ENCODE measurements at regions not wholly inside any gene's neighbourhood (a gene's known extent, or its start where the extent isn't known, plus 50 kb on each side); places are given as distances from the start of the nearest gene placed in this dataset.
"Not testable (repeated sequence)": the region's sequence is repeated elsewhere in the genome, so short reads cannot be mapped to it uniquely, and the experiment has no call there.

GRCh38 chr6:14582749-14583148 lies 465.2 kb downstream of the CD83 start:
- no peak for DNase-seq

GRCh38 chr6:14583826-14584225 lies 466.3 kb downstream of the CD83 start:
- DNase-seq, result no peak

DNA sequence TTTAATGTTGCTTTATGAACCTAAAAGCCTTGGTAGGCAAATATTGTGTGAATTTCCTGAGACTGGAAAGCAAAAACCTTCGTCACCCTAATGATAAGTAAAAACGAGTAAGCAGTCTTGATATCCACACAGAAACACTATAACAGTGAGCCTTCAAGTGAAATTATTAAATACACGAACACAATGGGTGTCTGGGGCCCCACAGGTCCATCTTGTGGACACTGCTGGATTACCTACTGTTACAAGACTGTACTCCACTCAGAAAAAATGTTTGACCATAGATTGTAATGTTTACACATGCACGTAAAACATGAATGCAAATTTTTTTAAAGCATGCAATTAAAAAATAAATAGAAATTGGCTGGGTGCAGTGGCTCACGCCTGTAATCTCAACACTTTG lies 466.9 kb downstream of the CD83 start:
- DNase-seq, result no peak

DNA sequence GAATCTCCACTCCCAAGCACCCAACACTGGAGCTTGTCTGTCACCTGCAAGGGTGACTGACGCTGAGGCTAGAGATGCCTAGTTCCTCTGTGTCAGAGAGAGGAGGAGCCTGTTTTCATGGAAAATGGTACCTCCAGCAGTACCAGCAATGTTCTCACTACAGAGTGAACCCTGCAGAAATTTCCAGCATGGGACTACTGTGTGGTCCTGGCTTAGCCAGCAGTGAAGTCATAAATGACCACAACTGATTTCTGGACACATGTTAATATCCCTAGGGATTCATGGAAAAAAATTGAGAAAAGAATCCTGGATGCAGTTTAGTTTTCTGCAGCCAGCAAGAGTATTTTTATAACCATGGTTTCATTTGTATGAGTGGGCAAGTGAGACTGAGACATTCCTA lies 468.1 kb downstream of the CD83 start:
- no peak for DNase-seq

DNA sequence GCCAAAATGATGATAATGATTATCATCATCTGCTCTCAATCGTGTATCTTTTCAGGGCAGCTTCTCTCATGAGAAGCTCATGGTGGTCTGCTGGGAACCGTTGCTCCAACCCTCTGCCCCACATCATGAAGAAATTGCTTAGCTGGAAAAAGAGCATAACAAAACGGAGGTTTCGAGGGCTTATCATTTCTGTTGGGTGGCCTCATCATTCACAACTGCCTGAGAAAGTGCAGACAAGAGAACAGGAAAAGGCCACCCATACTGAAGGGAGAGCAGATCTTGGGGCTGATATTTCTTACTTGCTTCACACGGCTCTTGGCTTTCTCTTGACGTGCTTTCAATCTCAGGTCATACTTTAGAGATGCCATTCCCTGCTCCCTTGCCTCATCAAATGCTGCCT lies 471.6 kb downstream of the CD83 start:
- DNase-seq, result no peak

- DNase-seq, result no peak
Observed at GRCh38 chr6:14590586-14590985, 473.0 kb downstream of the CD83 start.

DNA sequence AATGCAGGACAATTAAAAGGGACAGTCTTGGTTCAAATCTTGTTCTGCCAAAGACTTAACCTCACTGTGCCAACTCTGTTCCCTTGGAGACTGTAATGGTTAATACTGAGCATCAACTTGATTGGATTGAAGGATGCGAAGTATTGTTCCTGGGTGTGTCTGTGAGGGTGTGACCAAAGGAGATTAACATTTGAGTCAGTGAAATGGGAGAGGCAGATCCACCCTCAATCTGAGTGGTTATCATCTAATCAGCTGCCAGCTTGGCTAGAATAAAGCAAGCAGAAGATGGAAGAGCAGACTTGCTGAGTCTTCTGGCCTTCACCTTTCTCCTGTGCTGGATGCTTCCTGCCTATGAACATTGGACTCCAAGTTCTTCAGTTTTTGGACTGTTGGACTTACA lies 474.4 kb downstream of the CD83 start:
- no peak for DNase-seq

DNA sequence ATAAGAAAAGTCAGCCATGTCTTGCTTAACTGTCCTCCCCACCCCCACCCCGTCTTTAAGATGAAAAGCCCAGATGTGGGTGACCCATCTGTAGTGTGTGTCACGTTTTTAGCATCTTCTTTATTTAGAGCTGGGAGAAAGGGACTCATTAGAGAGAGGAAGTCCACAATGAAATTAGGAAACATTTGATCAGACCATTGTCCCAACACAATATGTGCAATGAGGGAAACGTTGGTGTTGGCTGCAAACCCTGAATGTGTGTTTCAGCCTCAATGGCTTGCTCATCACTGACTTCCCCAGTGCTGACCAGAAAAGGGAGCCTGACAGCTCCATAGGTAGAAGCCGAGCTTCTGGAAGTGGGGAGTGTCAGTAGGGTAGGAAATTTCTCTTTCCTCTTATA lies 475.7 kb downstream of the CD83 start:
- DNase-seq, result no peak

DNA sequence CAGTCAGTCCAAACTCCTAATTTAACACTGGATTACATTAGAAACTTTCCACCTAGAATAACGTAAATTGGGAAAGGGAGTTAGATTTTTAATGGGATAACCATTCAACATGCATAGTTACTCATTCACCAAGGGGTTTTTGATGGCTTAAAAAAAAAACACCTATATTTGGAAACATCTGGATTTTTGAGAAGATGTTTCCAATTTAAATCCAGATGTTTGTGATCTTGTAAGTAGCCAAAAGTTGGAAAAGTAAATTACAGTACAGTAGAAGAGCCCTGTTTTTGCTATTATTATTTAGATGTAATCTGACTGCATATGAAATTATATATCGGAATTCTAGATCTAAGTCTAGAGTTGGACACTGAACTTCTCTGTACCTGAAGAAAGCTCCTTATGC lies 478.2 kb downstream of the CD83 start:
- no peak for DNase-seq

DNA sequence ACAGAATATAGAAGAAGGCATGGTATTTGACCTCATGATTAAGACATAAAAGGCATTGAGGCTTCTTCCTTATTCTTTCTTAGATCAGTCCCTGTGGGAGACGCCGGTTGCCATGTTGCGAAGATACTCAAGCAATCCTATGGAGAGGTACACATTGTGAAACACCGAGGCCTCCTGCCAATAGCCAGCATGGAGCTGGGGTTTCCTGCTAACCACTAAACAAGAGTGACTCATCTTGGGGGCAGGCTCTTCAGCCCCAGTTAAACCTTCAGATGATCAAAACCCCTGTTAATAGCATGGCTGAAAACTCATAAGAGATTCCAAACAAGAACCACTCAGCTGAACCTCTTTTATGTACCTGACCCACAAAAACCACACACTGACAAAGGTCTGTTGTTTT lies 478.8 kb downstream of the CD83 start:
- DNase-seq, result peak in 1 of 2 donors; percentile 5

- no peak for DNase-seq
Observed at GRCh38 chr6:14597090-14597489, 479.5 kb downstream of the CD83 start.

DNA sequence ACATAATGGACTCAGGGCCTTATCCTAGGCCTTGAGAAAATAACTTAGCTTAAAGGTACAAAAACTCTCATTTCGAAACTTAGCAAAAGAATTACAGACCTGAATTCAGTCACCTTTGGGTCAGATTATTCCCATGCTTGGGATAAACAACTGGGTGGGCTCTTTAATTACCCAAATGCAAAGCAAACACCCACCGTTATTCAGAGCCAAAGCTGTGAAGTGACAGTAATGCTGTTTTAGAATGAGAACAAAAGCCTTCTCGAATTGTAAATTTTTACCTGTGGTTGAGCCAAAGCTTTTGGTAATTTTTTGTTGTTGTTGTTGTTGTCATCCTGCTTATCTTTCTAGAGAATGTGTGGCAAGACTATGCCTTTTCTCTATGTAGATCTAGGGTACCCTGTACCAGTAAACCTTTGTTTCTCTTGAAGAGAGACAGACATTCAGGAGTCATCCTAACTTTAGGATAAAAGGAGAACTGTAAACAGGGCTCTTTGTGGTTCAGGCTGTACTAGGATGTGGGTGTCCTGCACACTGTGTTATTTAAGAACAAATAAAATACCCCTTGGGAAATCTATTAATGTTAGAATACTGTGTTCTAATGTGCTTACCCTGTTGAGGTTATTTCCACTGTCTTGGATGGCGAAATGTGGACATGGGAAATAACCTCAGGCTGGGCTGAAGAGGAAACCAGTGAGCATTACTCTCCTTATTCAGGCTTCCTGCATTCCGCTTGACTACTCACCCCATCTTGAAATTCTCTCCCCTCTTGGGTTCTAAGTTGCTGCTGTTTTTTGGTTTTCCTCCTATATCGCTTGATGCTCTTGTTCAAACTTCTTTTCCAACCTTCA lies 480.7 kb downstream of the CD83 start:
- no peak for DNase-seq

DNA sequence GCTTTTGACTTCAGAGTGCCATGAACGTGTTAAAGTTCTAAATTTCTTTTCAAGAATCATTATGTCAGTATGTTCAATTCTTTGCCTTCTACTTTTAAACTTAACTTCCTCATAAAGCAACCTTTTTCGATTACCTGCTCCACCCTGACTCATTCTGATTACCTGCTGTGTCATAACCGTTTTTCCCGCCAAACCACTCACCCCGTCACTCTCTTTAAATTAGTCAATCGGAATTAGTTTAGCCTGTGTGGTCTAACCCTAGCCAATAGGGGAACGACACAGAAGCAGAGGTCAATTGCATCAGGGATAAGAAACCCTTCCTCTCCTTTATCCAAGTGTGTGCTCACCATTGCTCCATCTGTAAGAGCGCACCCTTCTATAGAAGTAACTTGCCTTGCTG lies 482.7 kb downstream of the CD83 start:
- not testable (repeated sequence) for DNase-seq

- no peak for DNase-seq
Observed at GRCh38 chr6:14601490-14601889, 483.9 kb downstream of the CD83 start.

DNA sequence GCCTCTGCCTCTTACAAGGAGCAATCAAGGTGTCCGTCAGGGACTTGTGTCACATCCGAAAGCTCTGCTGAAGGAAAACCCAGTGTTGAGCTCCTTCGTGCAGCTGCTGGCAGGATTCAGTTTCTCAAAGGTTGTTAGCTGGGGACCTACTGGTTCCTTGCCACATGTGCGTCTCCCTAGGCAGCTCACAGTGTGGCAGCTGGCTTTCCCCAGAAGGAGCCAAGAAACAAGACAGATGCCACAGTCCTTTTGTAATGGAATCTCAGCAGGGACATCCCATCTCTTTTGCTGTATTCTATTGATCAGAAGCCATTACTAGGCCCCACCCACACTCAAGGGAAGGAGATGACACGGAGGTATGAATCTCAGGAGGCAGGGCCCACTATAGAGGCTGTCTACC lies 488.8 kb downstream of the CD83 start:
- DNase-seq, result no peak

DNA sequence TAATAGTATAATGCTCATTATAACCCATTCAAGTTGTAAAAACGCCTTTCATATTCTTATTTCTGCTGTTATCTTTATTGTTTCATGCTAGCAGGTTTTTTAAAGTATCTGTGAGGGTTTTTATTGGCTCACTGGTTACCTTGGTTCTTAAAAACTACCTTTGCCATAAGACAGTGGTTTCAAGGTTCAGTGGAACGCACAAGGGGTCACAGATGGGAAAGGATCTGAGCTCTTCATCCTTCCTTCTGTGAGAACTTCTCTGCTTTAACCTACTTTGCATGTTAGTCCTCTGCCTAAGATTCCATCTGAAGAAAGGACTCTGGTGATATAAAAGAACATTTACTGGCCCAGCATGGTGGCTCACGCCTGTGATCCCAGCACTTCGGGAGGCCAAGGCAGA lies 492.6 kb downstream of the CD83 start:
- DNase-seq, result no peak

GRCh38 chr6:14612016-14612980 lies 494.7 kb downstream of the CD83 start:
- no peak for DNase-seq

DNA sequence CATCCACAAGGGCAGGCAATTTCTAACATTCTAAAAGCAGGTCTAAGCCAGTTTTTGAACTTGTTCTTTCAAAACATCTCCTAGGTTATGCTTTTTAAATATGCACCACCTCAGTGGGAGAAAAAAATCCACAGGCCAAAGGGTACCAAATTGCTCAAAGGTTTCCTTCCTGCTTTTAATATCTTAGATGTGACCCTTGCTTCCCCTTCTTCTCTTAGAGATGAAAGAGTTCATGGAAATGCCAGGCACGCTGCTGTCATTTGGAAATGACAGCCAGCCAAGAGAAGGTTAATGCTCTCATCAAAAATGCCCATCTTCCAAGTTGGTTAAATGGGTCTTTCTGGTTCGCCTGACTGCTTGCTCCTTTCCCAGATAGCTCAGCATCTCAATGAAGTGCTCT lies 497.1 kb downstream of the CD83 start:
- no peak for DNase-seq

DNA sequence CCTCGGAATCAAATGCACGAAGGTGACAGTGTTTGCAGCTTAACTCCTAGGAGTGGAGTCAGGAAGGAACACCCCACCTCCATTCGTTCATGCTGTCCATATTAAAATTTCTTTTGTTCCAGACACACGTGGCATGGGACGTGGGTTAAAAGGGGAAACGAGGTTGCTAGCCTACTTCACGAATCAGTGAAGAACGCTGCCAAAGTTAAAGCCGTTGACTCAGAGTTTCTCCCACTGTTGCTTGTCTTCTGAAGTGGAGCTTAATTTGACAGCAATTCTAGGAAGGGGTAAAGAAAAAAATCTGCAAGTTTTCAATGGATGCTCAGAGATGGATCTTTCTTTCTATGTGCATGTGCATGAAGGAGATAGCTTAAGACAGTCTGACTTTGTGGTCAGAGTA lies 499.1 kb downstream of the CD83 start:
- no peak for DNase-seq

DNA sequence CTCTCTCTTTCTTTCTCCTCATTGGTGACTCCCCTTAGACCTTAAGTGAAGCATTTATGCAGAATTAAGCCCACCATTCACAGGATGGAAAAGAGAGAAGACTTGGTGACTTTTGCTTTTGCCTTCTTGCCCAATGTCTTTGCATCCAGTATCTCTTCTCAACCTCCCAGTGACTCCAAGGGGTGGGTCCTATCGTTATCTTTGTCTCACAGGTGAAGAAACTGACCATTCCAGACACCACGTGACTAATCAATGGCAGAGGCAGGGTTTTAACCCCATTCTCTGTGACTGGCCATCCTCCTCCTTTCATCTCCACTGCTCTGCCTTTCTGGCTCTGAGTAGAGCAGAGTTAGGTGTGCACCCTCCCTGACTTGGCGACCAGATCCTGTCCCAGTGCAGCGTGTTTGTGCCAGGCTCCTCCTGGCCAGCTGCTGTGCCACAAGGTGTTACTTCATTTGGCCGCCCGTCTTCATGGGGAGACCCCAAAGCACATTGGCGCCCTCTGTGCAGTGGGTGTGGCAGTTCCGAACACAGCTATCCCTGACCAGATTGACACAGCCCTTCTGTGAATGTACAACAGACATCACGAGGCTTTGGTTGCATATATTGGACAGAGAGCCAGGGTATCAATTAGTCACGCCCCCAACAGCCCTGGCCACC lies 501.3 kb downstream of the CD83 start:
- no peak for DNase-seq

GRCh38 chr6:14619419-14619781 lies 501.8 kb downstream of the CD83 start:
- DNase-seq, result no peak

GRCh38 chr6:14620522-14620921 lies 502.9 kb downstream of the CD83 start:
- DNase-seq, result no peak

DNA sequence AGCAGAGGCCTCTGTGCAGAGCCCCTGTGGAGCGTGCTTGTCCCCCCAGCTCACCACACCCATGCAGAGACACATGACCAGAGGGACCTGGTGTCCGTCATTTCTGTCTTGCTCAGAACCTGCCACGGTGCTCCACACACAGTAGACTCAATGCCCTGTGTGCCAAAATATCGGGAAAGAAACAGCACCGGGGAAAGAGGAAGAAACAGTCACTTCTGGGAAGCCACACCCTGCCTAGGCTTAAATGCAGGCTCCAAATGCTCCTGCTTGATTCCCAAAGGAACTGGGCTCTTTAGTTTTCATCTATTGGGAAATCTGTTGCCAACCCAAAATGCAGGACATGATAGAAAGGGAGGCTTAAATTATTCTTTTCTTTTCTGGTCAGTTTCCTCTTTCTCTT lies 503.9 kb downstream of the CD83 start:
- no peak for DNase-seq

DNA sequence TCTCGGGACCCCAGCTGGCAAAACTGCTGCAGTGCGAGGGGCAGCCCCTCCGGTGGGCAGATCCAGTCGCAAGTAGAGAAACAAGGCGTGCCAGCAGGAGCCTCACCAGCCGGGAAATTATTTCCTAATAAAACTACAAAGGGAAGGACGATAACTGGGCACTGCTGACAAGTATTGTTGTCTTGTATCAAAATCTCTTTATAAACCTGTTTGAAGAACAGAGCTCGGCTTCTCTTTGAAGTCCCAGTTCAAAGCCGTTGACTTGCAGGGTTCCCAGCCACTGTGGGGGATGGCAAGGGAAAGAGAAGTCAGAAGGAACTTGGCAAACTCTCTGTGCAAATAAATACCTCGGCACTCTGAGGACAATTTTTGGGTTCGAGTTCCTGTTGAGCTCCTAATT lies 504.5 kb downstream of the CD83 start:
- no peak for DNase-seq

All from activated CD4-positive, alpha-beta T cell treated with anti-CD3 and anti-CD28 coated beads for 4 hours (primary cell).